Mammary epithelial cell (primary cell): ENCODE measurements at regions not wholly inside any gene's neighbourhood (a gene's known extent, or its start where the extent isn't known, plus 50 kb on each side); places are given as distances from the start of the nearest gene placed in this dataset.

Experiments used
- EZH2 ChIP-seq: IDR thresholded peaks from 2 replicates; pipeline ENCODE4 v1.6.1; 2012; ENCODE audit warnings: low read length, inconsistent platforms, borderline replicate concordance
- TF ChIP-seq, protein P1 (sequence below), 2 donors: IDR thresholded peaks in 1 of 2; conservative IDR thresholded peaks in 1 of 2; 2 replicates each; pipeline ENCODE4 v1.5.1; 2011 to 2012; ENCODE audit warnings: inconsistent platforms in 2 of 2, low read length in 2 of 2, mild to moderate bottlenecking in 2 of 2, control low read depth in 1 of 2, low read depth in 1 of 2; ENCODE audit not compliant: insufficient read depth in 1 of 2; ENCODE audit errors: extremely low read depth in 1 of 2

DNA sequence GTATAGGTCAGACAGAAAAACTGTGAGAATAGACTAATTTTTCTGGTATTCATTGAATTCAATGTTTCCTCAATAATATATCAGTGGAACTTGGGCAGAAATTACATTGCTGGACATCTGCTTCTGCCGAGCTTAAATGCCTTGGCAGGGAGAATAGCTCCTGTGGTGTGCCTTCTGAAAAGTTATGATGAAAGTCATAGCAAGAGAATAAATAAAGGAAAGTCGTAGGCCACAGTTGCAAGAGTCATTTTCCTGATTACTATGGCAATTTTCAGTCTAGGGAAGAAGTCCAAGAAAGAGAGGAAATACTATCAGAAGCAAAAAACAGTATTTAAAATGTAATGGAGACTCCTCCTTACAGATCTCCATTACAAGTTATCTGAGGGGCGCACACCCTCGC is 1596.1 kb upstream of the WWC1 start:
- TF ChIP-seq, protein P1, sequence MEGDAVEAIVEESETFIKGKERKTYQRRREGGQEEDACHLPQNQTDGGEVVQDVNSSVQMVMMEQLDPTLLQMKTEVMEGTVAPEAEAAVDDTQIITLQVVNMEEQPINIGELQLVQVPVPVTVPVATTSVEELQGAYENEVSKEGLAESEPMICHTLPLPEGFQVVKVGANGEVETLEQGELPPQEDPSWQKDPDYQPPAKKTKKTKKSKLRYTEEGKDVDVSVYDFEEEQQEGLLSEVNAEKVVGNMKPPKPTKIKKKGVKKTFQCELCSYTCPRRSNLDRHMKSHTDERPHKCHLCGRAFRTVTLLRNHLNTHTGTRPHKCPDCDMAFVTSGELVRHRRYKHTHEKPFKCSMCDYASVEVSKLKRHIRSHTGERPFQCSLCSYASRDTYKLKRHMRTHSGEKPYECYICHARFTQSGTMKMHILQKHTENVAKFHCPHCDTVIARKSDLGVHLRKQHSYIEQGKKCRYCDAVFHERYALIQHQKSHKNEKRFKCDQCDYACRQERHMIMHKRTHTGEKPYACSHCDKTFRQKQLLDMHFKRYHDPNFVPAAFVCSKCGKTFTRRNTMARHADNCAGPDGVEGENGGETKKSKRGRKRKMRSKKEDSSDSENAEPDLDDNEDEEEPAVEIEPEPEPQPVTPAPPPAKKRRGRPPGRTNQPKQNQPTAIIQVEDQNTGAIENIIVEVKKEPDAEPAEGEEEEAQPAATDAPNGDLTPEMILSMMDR (conservative IDR thresholded peaks at IDR 0.05 in 1 of 2, IDR thresholded peaks at IDR 0.05 in 1 of 2; ENCODE audit: extremely low read depth in 1 of 2, insufficient read depth in 1 of 2, low read depth in 1 of 2, low read length in 2 of 2): no peak
- TF ChIP-seq EZH2: no peak
